OCI-LY3 (cell line): ENCODE measurements at regions not wholly inside any gene's neighbourhood (a gene's known extent, or its start where the extent isn't known, plus 50 kb on each side); places are given as distances from the start of the nearest gene placed in this dataset.

Experiments
- H2AFZ ChIP-seq: fragments of 200-600, 300-600 bp; shearing (Covaris generic); 2 replicates; pipeline ENCODE4 v1.6.0; 2014; ENCODE audit warnings: antibody characterized with exemption, low read depth, low read length
- H3K27ac ChIP-seq: fragments of 200-600, 300-600 bp; sonication (generic); 2 replicates; pipeline ENCODE4 v1.5.1; 2014; ENCODE audit warnings: mild to moderate bottlenecking, low read length, moderate library complexity, mixed read lengths
- H3K27me3 ChIP-seq: fragments of 200-600, 300-600 bp; sonication (generic); 2 replicates; pipeline ENCODE4 v1.6.1; 2014; ENCODE audit warnings: low read depth, low read length, mixed read lengths
- H3K36me3 ChIP-seq: fragments of 200-600, 300-600 bp; sonication (generic); replicated peaks from 2 replicates; pipeline ENCODE3; 2014; ENCODE audit warnings: low read depth, low read length, mixed read lengths
- H3K4me1 ChIP-seq: fragments of 300-600, 200-600 bp; sonication (generic); 2 replicates; pipeline ENCODE4 v1.6.1; 2014; ENCODE audit warnings: low read length, mixed read lengths
- H3K4me2 ChIP-seq: fragments of 200-600, 300-600 bp; sonication (generic); 2 replicates; pipeline ENCODE4 v1.6.1; 2014; ENCODE audit warnings: low read length, mixed read lengths
- H3K4me3 ChIP-seq: fragments of 300-600, 200-600 bp; sonication (generic); 2 replicates; pipeline ENCODE4 v1.5.1; 2014; ENCODE audit warnings: antibody characterized with exemption, mild to moderate bottlenecking, low read length, moderate library complexity
- H3K79me2 ChIP-seq: fragments of 300-600, 200-600 bp; shearing (Covaris generic); 2 replicates; pipeline ENCODE4 v1.6.1; 2014; ENCODE audit warnings: mild to moderate bottlenecking, low read length, mixed read lengths
- H3K9ac ChIP-seq: fragments of 300-600, 200-600 bp; shearing (Covaris generic); 2 replicates; pipeline ENCODE4 v1.6.0; 2014; ENCODE audit warnings: mild to moderate bottlenecking, low read length, moderate library complexity
- H3K9me3 ChIP-seq: fragments of 200-600, 300-600 bp; shearing (Covaris generic); 2 replicates; pipeline ENCODE4 v1.6.1; 2014; ENCODE audit warnings: low read length, mixed read lengths; ENCODE audit not compliant: insufficient read depth
- H4K20me1 ChIP-seq: fragments of 200-600, 300-600 bp; sonication (generic); 2 replicates; pipeline ENCODE4 v1.6.1; 2016; ENCODE audit warnings: low read length, mixed read lengths; ENCODE audit not compliant: insufficient read depth
- CTCF ChIP-seq: fragments of 200-600, 300-600 bp; sonication (generic); IDR thresholded peaks from 2 replicates; pipeline ENCODE4 v1.5.1; 2014; ENCODE audit warnings: antibody characterized with exemption, low read length, low read depth
- EZH2phosphoT487 ChIP-seq: fragments of 200-600 bp; shearing (Covaris generic); IDR thresholded peaks from 2 replicates; pipeline ENCODE4 v1.6.1; 2018; ENCODE audit warnings: antibody characterized with exemption, mixed run types, low read depth

GRCh38 chr7:111591-111990, 80.8 kb upstream of the FAM20C start:
- no peaks in the 10 kb centered on the region for H4K20me1 ChIP-seq
- H2AFZ ChIP-seq: no peak overlapping the region
- TF ChIP-seq EZH2phosphoT487: no peak
- no peak for TF ChIP-seq CTCF
- H3K79me2 ChIP-seq: no peaks in the 10 kb centered on the region
- no peaks in the 10 kb centered on the region for H3K9me3 ChIP-seq
- H3K4me1 ChIP-seq: no peaks in the 10 kb centered on the region
- H3K36me3 ChIP-seq: no peaks in the 10 kb centered on the region
- no peak overlapping the region for H3K4me2 ChIP-seq
- H3K27me3 ChIP-seq: no peaks in the 10 kb centered on the region
- H3K27ac ChIP-seq: no peak overlapping the region
- H3K9ac ChIP-seq: no peak overlapping the region
- H3K4me3 ChIP-seq: no peak overlapping the region

- Histone ChIP-seq H3K36me3 (no peaks in the 10 kb centered on the region), H3K4me3 (no peak overlapping the region), H3K9ac (no peak overlapping the region), H3K4me1 (no peaks in the 10 kb centered on the region), H3K9me3 (no peaks in the 10 kb centered on the region), H2AFZ (no peak overlapping the region), H3K4me2 (no peak overlapping the region), H3K79me2 (no peaks in the 10 kb centered on the region), H4K20me1 (no peaks in the 10 kb centered on the region), H3K27me3 (no peaks in the 10 kb centered on the region), H3K27ac (no peak overlapping the region)
- TF ChIP-seq CTCF (no peak), EZH2phosphoT487 (no peak)
These were observed 79.5 kb upstream of the FAM20C start for GRCh38 chr7:112881-113280.

- Histone ChIP-seq H3K27me3 (no peaks in the 10 kb centered on the region), H3K4me1 (no peaks in the 10 kb centered on the region), H3K27ac (no peak overlapping the region), H2AFZ (no peak overlapping the region), H3K4me2 (no peak overlapping the region), H3K4me3 (no peak overlapping the region), H4K20me1 (no peaks in the 10 kb centered on the region), H3K9me3 (no peaks in the 10 kb centered on the region), H3K36me3 (no peaks in the 10 kb centered on the region), H3K9ac (no peak overlapping the region), H3K79me2 (no peaks in the 10 kb centered on the region)
- TF ChIP-seq CTCF: no peak
- no peak for TF ChIP-seq EZH2phosphoT487
These were observed 77.0 kb upstream of the FAM20C start for GRCh38 chr7:115274-115911.

GRCh38 chr7:116188-116981, 76.0 kb upstream of the FAM20C start:
- no peak overlapping the region for H3K4me3 ChIP-seq
- H3K4me2 ChIP-seq: no peak overlapping the region
- H3K27me3 ChIP-seq: no peaks in the 10 kb centered on the region
- H3K79me2 ChIP-seq: no peaks in the 10 kb centered on the region
- no peaks in the 10 kb centered on the region for H4K20me1 ChIP-seq
- H3K9ac ChIP-seq: no peak overlapping the region
- H3K36me3 ChIP-seq: no peaks in the 10 kb centered on the region
- no peaks in the 10 kb centered on the region for H3K9me3 ChIP-seq
- H3K4me1 ChIP-seq: no peaks in the 10 kb centered on the region
- no peak overlapping the region for H3K27ac ChIP-seq
- no peak for TF ChIP-seq EZH2phosphoT487
- TF ChIP-seq CTCF: no peak
- no peak overlapping the region for H2AFZ ChIP-seq
